ENCODE measurements at regions not wholly inside any gene's neighbourhood (a gene's known extent, or its start where the extent isn't known, plus 50 kb on each side); places are given as distances from the start of the nearest gene placed in this dataset.

GRCh38 chr7:46428295-46428694, 507.2 kb upstream of the IGFBP3 start:
- TF ChIP-seq CTCF (IDR thresholded peaks at IDR 0.05), result no peak
- TF ChIP-seq POLR2A (IDR thresholded peaks at IDR 0.05), result no peak

Measured in thyroid gland (tissue), 4 donors.